HG02870 (cell line): ENCODE measurements at regions not wholly inside any gene's neighbourhood (a gene's known extent, or its start where the extent isn't known, plus 50 kb on each side); places are given as distances from the start of the nearest gene placed in this dataset.
"Not testable (repeated sequence)": the region's sequence is repeated elsewhere in the genome, so short reads cannot be mapped to it uniquely, and the experiment has no call there.

ENCODE experiments used
- ATAC-seq: cut with Tn5 transposase; IDR thresholded peaks from one replicate; pipeline ENCODE4 v1.9.1; 2021; ENCODE audit warnings: mild to moderate bottlenecking, moderate library complexity; ENCODE audit not compliant: unreplicated experiment

GRCh38 chr10:65628493-65629139 lies 1297.2 kb upstream of the LRRTM3 start:
- no peak for ATAC-seq

- no peak for ATAC-seq
These were observed 1265.8 kb upstream of the LRRTM3 start for GRCh38 chr10:65660006-65660405.

- no peak for ATAC-seq
These were observed 1255.7 kb upstream of the LRRTM3 start for GRCh38 chr10:65670087-65670486.

- ATAC-seq = not testable (repeated sequence)
These were observed 1255.2 kb upstream of the LRRTM3 start for GRCh38 chr10:65670596-65670995.

GRCh38 chr10:65675236-65675635 lies 1250.6 kb upstream of the LRRTM3 start:
- no peak for ATAC-seq

- no peak for ATAC-seq
These were observed 1240.9 kb upstream of the LRRTM3 start for GRCh38 chr10:65684896-65685295.

GRCh38 chr10:65701168-65701776 lies 1224.6 kb upstream of the LRRTM3 start:
- ATAC-seq = no peak

- no peak for ATAC-seq
These were observed 1217.8 kb upstream of the LRRTM3 start for GRCh38 chr10:65708057-65708456.

GRCh38 chr10:65710306-65710705 lies 1215.5 kb upstream of the LRRTM3 start:
- no peak for ATAC-seq

GRCh38 chr10:65719790-65720189 lies 1206.0 kb upstream of the LRRTM3 start:
- ATAC-seq = no peak

GRCh38 chr10:65720901-65721300 lies 1204.9 kb upstream of the LRRTM3 start:
- no peak for ATAC-seq

GRCh38 chr10:65723525-65723924 lies 1202.3 kb upstream of the LRRTM3 start:
- no peak for ATAC-seq

- no peak for ATAC-seq
These were observed 1190.5 kb upstream of the LRRTM3 start for GRCh38 chr10:65735382-65735781.

- no peak for ATAC-seq
These were observed 1182.9 kb upstream of the LRRTM3 start for GRCh38 chr10:65742906-65743305.

- no peak for ATAC-seq
These were observed 1174.6 kb upstream of the LRRTM3 start for GRCh38 chr10:65751218-65751617.

- no peak for ATAC-seq
These were observed 1173.9 kb upstream of the LRRTM3 start for GRCh38 chr10:65751896-65752295.

- ATAC-seq = no peak
These were observed 1172.3 kb upstream of the LRRTM3 start for GRCh38 chr10:65753532-65753931.

GRCh38 chr10:65754112-65754511 lies 1171.7 kb upstream of the LRRTM3 start:
- ATAC-seq = no peak

GRCh38 chr10:65762311-65762710 lies 1163.5 kb upstream of the LRRTM3 start:
- no peak for ATAC-seq

- ATAC-seq = no peak
These were observed 1160.8 kb upstream of the LRRTM3 start for GRCh38 chr10:65765006-65765541.

- no peak for ATAC-seq
These were observed 1156.0 kb upstream of the LRRTM3 start for GRCh38 chr10:65769828-65770227.

- ATAC-seq = no peak
These were observed 1147.1 kb upstream of the LRRTM3 start for GRCh38 chr10:65778753-65779152.

GRCh38 chr10:65779985-65780384 lies 1145.9 kb upstream of the LRRTM3 start:
- no peak for ATAC-seq
